Gastrocnemius medialis (tissue), 4 donors: ENCODE measurements at regions not wholly inside any gene's neighbourhood (a gene's known extent, or its start where the extent isn't known, plus 50 kb on each side); places are given as distances from the start of the nearest gene placed in this dataset.

Experiments used
- POLR2A ChIP-seq, 2 donors: fragments of 450-650 bp; IDR thresholded peaks; one replicate each; pipeline ENCODE4 v1.6.1; 2017; ENCODE audit warnings: antibody characterized with exemption in 2 of 2, mild to moderate bottlenecking in 2 of 2, moderate library complexity in 2 of 2
- TF ChIP-seq, protein P1 (sequence below), 5 experiments: fragments of 450-650 bp in 3 of 5; fragments of 200-600 bp in 2 of 5; sonication (generic) in 2 of 5; IDR thresholded peaks in 4 of 5; conservative IDR thresholded peaks in 1 of 5; 1 replicate in 4 of 5; 2 replicates in 1 of 5; pipeline ENCODE4 v1.5.1; 2016 to 2019; ENCODE audit warnings: antibody characterized with exemption in 5 of 5, mild to moderate bottlenecking in 3 of 5, moderate library complexity in 3 of 5

DNA sequence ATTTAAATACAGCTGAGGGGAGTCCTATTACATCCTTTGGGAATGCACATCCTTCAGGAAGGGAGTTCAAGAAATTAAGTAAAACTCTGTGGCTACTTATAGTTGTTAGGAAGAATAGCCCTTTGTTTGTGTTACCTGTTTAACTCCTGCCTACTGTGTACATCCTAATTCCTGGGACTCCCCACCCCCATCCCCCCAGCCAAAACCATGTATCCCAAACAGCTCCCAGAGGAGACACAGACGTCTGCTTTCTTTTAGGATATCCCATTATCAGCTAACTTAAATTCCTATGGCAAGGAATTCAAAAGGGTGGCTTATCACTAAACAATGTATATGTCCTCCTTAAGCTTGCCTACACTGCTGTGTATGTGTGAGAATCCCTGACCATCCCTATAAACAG lies 581.7 kb downstream of the DIPK2A start:
- TF ChIP-seq, protein P1, sequence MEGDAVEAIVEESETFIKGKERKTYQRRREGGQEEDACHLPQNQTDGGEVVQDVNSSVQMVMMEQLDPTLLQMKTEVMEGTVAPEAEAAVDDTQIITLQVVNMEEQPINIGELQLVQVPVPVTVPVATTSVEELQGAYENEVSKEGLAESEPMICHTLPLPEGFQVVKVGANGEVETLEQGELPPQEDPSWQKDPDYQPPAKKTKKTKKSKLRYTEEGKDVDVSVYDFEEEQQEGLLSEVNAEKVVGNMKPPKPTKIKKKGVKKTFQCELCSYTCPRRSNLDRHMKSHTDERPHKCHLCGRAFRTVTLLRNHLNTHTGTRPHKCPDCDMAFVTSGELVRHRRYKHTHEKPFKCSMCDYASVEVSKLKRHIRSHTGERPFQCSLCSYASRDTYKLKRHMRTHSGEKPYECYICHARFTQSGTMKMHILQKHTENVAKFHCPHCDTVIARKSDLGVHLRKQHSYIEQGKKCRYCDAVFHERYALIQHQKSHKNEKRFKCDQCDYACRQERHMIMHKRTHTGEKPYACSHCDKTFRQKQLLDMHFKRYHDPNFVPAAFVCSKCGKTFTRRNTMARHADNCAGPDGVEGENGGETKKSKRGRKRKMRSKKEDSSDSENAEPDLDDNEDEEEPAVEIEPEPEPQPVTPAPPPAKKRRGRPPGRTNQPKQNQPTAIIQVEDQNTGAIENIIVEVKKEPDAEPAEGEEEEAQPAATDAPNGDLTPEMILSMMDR (IDR thresholded peaks at IDR 0.05 in 4 of 5, conservative IDR thresholded peaks at IDR 0.05 in 1 of 5): no peak
- TF ChIP-seq POLR2A (IDR thresholded peaks at IDR 0.05): no peak
